Esophagus mucosa (tissue), 1 donor: ENCODE measurements at regions not wholly inside any gene's neighbourhood (a gene's known extent, or its start where the extent isn't known, plus 50 kb on each side); places are given as distances from the start of the nearest gene placed in this dataset.
"Not testable (repeated sequence)": the region's sequence is repeated elsewhere in the genome, so short reads cannot be mapped to it uniquely, and the experiment has no call there.

ENCODE experiments used
- ATAC-seq: fragments of 200-7000 bp; cut with Tn5 transposase; one replicate; pipeline ENCODE4 v1.9.1; 2020
- donor health status: DM: yes; HTN: yes; CAD: no.

DNA sequence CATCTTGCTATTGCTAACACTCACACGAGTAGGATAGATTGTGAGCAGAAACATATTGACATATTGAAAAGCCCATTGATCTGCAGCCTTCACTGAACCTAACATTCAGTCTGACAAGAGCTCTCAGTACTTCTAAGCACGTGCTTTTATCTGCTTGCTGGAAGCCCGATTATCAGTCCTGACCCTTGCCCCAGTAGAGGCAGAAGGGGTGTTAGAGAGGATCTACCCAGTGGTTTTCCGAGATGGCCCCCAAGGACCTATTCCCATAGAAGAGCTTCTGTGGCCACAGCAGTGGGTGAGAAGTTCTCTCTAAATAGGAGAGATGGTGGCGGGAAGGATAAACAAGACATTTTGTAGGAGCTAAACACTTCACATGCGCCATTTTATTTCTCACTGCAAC lies 290.9 kb upstream of the MAF start:
- no peak for ATAC-seq

DNA sequence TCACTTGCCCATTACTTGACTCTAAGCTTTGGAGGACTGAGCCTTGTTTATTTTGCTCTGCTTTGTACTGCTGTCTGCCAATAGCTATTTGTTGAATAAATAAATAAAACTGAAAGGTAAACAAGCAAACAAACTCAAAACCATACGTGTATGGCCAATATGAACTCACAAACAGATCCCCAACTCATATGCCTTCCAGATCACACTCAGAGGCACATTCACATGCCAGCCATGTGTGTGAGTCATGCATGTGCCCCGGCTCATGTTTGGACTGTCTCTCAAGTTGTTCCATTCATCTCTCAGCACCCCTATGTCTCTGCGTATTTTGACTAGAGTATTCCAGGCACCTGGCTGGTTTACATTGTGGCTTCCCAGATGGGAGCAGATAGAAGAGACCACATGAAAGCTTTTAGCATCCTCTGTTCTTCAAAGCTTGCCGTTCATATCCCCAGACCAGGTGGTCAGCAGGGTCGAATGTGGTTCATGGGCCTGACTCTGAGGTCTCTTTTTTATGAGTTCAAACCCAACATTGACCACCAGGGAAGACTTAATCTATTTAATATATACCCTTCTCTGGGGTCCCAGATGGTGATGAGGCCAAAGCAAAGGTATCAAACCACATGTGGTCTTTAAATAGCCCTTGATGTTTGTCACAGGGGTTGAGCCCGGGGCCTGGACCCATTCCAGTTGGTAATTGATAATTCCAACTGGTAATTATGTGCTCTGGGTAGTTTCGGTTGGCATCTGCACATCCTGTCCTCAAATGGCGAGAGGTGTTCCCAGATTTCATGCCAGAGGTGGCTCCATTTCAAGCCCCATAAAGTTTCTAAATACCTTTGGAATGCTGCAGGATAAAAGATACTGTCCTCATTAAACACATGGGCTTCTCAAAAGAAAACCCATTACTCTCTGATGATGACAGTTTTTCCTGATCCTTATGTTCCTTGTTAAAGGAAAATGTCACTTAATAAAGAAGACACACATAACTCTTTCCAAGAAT lies 287.3 kb upstream of the MAF start:
- ATAC-seq = no peak

GRCh38 chr16:79885320-79885719 lies 284.8 kb upstream of the MAF start:
- peak; percentile 98 for ATAC-seq

GRCh38 chr16:79883494-79883893 lies 283.0 kb upstream of the MAF start:
- ATAC-seq = no peak

- ATAC-seq = no peak
Observed at GRCh38 chr16:79882340-79883005, 281.9 kb upstream of the MAF start.

DNA sequence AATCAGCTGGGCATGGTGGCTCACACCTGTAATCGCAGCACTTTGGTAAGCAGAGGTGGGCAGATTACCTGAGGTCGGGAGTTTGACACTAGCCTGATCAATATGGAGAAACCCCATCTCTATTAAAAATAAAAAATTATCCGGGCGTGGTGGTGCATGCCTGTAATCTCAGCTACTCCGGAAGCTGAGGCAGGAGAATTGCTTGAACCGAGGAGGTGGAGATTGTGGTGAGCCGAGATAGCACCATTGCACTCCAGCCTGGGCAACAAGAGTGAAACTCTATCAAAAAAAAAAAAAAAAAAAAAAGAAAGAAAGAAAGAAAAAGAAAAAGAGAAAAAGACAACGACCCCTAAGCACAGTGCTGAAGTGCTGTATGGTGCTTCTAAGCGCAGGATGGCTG lies 280.6 kb upstream of the MAF start:
- ATAC-seq = not testable (repeated sequence)

DNA sequence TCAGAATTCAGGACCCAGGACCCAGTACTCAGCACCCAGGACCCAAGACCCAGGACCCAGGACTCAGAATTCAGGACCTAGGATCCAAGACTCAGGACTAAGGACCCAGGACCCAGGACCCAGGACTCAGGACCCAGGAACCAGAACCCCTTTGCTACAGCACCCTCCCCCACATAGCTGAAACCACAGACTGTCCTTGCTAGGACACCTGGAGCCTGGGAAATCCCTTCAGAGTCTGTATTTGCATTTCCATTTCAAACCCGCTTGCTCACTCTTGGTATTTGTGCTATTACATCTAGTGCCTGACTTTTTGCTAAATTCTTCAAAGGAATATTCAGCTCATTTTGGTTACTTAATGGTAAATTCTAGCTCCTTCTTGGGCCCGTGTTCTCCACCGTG lies 275.8 kb upstream of the MAF start:
- no peak for ATAC-seq

DNA sequence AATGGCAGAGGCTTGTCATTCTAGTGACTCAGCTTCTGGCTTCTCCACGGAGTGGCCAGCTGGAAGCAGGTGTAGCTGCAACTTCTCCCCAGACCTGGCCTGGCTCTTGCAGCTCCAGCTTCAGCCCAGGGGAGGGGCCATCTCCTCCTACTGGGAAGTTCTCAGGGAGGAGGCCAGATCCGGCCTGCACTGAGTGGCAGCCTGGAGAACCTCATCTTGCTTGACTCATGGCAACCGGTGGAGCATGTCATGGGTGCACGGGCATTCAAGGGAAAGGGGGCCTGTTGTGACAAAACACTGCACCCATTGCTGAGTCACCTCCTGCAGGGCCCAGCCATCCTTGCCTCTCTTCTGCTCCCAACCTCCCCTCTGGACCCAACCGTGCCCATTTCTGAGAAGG lies 273.9 kb upstream of the MAF start:
- peak; percentile 98 for ATAC-seq

DNA sequence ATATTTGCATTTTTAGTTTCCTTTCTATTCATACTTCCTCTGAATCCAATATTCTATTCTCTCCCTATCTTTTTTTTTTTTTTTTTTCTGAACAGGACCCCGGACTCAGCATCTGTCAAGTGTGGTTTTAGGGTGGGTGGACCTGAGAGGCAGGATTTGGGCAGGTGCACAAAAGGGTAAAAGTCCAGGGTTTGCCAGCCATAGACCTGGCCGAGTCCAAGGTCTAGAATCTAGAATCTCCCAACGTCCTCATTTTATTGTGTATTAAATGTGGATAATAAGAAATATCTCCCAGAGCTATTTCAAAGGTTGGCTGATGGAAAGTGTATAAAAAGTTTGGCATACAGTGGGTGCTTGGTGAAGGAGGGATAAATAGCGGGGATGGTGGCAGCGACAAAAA lies 273.3 kb upstream of the MAF start:
- no peak for ATAC-seq

DNA sequence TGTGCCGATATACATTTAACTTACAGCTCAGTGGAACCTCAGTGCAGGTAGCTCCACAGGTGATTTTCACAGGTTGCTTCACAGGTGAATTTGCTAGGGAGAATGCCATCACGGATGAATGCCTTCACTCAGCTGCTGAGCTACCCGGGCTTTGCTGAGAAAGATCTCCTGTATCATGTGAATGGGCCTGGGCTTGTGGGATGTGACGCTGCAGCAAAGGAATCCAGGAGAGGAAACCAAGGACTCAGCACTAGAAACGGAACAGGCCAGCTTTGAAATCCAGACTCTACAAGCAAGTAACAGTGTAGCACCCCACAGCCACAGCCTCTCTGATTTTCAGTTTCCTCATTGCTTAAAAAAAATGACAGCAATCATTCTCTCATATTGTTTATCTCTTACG lies 271.4 kb upstream of the MAF start:
- ATAC-seq = peak; percentile 57

- ATAC-seq = no peak
Observed at GRCh38 chr16:79870016-79870886, 269.7 kb upstream of the MAF start.

GRCh38 chr16:79869304-79870015 lies 268.9 kb upstream of the MAF start:
- no peak for ATAC-seq

DNA sequence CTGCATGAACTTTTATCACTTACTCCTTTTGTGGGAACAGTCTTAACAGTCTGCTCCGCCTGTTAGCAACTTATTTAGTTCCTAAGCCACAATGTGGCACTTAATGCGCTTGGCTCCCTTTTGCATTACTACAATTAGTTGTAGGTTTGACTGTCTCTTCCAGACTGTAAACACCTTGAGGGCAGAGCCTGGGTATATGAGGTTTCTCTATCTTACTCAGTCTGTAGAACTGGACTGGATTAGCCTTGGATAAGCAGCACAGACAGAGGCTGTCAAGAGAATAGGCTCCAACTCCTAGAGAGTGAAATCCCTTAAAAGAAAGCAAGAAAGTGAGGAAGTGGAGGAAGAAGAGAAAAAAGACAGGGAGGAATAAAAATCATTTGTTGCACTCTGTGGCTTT lies 268.3 kb upstream of the MAF start:
- ATAC-seq = no peak

- no peak for ATAC-seq
Observed at GRCh38 chr16:79867425-79867997, 267.0 kb upstream of the MAF start.

- ATAC-seq = no peak
Observed at GRCh38 chr16:79865918-79866317, 265.4 kb upstream of the MAF start.

- ATAC-seq = no peak
Observed at GRCh38 chr16:79864781-79865391, 264.3 kb upstream of the MAF start.

DNA sequence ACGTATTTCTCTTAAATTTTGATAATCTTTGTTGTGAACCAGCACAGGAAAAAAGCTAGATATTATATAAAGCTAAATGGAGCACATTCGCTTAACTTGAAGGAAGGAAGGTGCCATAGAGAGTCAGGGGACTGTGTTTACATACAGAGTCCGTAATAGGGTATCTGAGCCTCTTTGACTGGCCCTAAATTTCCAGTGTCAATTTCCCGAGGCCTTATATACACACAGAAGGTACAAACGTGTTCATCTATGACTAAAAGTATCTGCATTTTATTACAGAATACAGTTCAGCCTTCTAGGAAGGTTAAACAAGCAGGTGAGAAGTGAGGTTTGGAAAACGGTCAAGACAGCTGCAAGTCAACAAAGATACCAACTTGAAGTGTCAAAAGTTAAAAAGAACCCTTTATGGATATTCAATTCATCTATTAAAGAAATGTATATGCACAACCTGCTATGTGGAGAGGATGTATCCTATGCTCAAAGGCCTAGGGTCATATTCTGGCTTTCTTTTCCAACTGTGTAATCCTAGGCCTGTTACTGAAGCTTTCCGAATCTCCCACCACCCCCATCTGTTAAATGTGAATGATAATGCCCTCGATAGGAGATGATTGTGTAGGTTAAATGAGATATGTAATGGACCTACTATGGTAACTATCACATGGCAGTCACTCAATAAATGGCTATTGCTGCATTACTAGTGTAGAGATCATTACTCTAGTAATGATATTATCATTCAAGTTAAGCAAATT lies 263.7 kb upstream of the MAF start:
- no peak for ATAC-seq

DNA sequence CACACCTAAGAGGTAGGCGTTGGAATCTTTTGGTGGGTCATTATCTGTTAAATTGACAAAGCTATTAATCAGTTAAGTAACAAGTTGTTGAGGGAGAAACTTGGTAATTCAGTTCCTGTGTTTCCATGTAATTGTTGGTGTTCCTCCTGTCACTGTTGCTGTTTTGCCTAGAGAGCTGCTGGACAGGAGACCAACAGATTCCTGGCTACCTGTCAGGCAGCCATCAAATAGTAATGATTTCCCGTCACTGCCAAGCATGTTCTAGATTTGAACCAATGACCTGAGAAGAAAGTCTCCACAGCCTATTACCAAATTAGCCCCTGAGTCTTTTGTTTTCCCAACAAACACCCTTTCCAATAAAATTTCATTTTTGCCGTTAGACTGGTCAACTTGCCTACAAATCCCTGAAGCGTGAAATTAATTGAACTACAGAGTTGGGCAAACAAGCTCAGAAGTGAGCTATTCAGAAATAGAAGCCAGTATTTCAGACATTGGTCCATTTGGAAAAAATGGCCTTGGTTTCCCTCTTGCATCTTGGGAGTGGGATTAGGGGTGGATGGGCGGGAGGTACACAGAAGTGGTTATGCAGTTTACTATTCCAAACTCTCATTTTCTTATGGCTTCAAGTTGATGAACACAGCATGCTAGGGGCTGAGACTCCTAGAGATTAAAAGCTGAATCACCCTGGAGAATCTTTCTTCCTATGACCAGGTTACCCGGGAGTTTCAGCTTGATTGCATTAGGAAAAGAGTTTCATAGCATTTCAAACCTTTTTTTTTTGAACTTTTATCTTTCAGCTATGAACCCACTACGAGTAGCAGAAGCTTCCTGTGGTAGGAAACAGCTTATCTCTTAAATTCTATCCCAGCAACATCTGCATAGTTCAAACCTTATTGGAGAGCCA lies 262.8 kb upstream of the MAF start:
- ATAC-seq = no peak

DNA sequence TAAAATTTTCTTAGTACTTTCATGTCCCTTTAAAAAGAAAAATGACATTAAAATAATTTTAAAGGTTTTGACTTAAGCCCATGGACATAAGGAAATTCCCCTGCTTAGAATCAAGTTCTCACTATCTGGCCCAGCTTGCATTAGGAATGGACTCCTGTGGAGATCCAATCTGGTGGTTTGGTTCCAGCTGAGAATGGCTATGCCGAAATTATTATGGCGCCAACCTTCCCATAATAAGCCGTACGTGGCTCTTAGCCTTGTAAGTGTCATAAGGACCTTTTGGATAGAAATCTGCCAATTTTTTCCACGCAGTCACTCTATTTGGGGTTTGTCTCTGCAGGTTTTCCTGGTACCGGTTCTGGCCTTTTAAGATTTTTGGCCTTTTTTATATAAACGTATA lies 262.1 kb upstream of the MAF start:
- no peak for ATAC-seq

DNA sequence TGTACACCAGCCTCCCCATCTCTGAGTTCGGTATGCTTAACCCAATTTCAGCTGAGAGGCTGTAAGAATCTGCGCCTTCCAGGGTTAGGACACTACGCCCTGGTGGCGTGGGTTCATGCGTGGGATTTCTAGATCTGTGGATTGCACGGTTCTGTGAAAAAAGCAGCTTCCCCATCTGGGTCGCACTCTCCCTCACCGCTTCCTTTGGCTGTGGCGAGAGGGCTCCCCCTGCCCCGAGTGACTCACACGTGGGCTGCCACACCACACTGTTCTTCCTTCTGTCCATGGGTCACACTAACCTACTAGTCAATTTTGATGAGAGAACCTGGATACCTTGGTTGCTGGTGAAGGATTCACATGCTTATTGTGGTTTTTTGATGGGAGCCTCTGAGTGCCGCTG lies 256.0 kb upstream of the MAF start:
- no peak for ATAC-seq
